Calu3 (cell line): ENCODE measurements at regions not wholly inside any gene's neighbourhood (a gene's known extent, or its start where the extent isn't known, plus 50 kb on each side); places are given as distances from the start of the nearest gene placed in this dataset.

ENCODE experiments used
- BruUV-seq: library from RNA; stranded (reverse); fragments of 400-500 nt; replicated peaks from 2 replicates; lab custom pipeline; 2021; lab: Mats Ljungman, UMichigan
- CTCF ChIA-PET: fragments of 300-600 bp; sonication (Branson Sonifier 250); formaldehyde crosslinking; loops from one replicate; lab custom pipeline; 2022; ENCODE audit warnings: antibody characterized with exemption; lab: Charles Lee
- DNase-seq: peaks from one replicate; pipeline ENCODE4 v3.0.0; 2022
- H3K27ac Mint-ChIP-seq: one replicate; pipeline ENCODE4 v1.8.0; 2022; ENCODE audit warnings: mixed read lengths; ENCODE audit not compliant: unreplicated experiment
- H3K27me3 Mint-ChIP-seq: one replicate; pipeline ENCODE4 v1.8.0; 2022; ENCODE audit warnings: mixed read lengths; ENCODE audit not compliant: unreplicated experiment
- H3K36me3 Mint-ChIP-seq: one replicate; pipeline ENCODE4 v1.8.0; 2022; ENCODE audit warnings: mild to moderate bottlenecking, moderate library complexity, mixed read lengths; ENCODE audit not compliant: insufficient read depth, unreplicated experiment
- H3K4me1 Mint-ChIP-seq: one replicate; pipeline ENCODE4 v1.8.0; 2022; ENCODE audit warnings: mild to moderate bottlenecking, low read depth, mixed read lengths; ENCODE audit not compliant: unreplicated experiment
- H3K4me3 Mint-ChIP-seq: one replicate; pipeline ENCODE4 v1.8.0; 2022; ENCODE audit warnings: mild to moderate bottlenecking, low read depth, moderate library complexity, mixed read lengths; ENCODE audit not compliant: unreplicated experiment
- H3K9me3 Mint-ChIP-seq: one replicate; pipeline ENCODE4 v1.8.0; 2022; ENCODE audit warnings: low read depth, mixed read lengths; ENCODE audit not compliant: unreplicated experiment
- intact Hi-C: fragments of 100-400 bp; cut with micrococcal nuclease; formaldehyde crosslinking; loops from one replicate; pipeline ENCODE4 v1.10.0; 2022; ENCODE audit not compliant: unreplicated experiment
- TF ChIP-seq, protein P1 (sequence below): fragments of 200-600 bp; IDR thresholded peaks from one replicate; pipeline ENCODE4 v1.8.0; 2022; ENCODE audit warnings: antibody characterized with exemption; ENCODE audit not compliant: unreplicated experiment

DNA sequence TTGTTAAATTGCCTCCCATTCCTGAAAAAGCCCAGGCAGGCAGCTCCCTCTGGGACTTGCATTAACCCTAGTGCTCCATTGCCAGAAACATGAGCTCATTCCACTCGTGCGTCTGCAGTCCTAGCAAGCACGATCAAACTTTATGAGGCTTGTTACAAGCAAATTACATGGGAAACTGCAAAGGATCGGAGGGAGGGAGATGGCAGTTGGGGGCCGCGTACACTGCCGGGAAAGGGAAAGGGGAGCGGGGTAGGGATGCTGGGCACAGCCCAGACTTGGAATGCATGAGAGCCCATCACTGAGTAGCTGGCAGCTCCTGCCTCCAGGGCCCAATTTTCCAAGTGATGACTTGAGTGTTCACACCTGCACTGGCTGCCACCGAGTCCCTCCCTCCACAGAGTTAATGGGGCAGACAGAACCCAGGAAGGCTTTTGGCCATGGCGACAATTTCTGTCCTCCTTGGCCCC lies 169.9 kb downstream of the BRINP2 start:
- TF ChIP-seq, protein P1, sequence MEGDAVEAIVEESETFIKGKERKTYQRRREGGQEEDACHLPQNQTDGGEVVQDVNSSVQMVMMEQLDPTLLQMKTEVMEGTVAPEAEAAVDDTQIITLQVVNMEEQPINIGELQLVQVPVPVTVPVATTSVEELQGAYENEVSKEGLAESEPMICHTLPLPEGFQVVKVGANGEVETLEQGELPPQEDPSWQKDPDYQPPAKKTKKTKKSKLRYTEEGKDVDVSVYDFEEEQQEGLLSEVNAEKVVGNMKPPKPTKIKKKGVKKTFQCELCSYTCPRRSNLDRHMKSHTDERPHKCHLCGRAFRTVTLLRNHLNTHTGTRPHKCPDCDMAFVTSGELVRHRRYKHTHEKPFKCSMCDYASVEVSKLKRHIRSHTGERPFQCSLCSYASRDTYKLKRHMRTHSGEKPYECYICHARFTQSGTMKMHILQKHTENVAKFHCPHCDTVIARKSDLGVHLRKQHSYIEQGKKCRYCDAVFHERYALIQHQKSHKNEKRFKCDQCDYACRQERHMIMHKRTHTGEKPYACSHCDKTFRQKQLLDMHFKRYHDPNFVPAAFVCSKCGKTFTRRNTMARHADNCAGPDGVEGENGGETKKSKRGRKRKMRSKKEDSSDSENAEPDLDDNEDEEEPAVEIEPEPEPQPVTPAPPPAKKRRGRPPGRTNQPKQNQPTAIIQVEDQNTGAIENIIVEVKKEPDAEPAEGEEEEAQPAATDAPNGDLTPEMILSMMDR, result no peak
- no peaks in the 10 kb centered on the region for H3K36me3 Mint-ChIP-seq

DNA sequence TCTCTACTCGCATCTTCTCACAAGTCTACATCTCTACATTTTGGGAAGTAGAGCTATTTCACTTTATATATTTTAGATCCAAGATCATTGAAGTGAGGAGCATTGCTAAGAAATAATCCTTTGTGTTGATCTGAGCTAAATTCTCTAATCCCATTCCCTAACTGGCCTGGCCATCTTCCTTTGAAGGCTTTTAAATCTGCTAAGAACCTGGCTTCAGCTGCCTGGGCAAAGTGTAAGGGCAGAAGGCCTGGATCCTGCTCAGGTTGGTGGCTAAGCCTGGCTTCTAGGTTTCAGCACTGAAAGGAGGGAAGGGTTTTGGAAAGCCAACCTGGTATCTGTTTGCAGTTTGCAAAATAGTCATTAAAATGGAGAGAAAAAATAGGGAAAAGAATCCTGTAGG lies 167.6 kb downstream of the BRINP2 start:
- peaks cover 65% of the 10 kb centered on the region for H3K27me3 Mint-ChIP-seq
- no peaks in the 10 kb centered on the region for H3K9me3 Mint-ChIP-seq
- no peaks in the 10 kb centered on the region for H3K4me1 Mint-ChIP-seq
- CTCF ChIA-PET, result no interaction called here
- H3K27ac Mint-ChIP-seq, result no peak overlapping the region
- H3K36me3 Mint-ChIP-seq, result no peaks in the 10 kb centered on the region
- no peak overlapping the region for H3K4me3 Mint-ChIP-seq
- no peak for DNase-seq
- BruUV-seq, result no TSS peak
- intact Hi-C loops, result no loop called here
- TF ChIP-seq, protein P1, result no peak

More for the DNA sequence above, 169.9 kb downstream of the BRINP2 start:
- BruUV-seq, result no TSS peak
- intact Hi-C loops, result no loop called here
- no peak for DNase-seq
- Mint-ChIP-seq H3K4me1 (no peaks in the 10 kb centered on the region), H3K27me3 (peaks cover 64% of the 10 kb centered on the region), H3K9me3 (no peaks in the 10 kb centered on the region), H3K27ac (no peak overlapping the region), H3K4me3 (no peak overlapping the region)
- CTCF ChIA-PET, result interaction anchor here (0.7 kb wide), 1 partner anchor 351 kb away, joined by 3 read pairs; no protein-coding TSS in a partner anchor

DNA sequence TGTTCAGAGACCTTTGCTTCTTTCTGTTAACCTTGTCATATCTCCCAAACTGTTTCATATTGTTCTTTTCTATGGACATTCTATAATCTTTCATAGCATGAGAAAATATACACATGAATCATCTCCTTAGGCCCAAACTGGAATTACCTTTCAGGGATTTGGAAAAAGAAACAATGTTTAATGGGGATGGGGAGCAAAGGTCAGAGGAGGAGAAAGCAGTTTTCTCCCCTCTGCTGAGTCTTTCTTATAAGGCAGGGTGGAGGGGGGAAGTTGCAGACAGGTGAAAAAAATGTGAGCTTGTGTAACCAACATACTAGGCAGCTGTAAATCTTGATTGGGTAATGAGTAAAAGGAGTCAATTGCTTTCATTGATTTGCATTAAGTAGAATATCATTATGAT lies 164.1 kb downstream of the BRINP2 start:
- Mint-ChIP-seq H3K4me1 (no peaks in the 10 kb centered on the region), H3K9me3 (no peaks in the 10 kb centered on the region), H3K27ac (no peak overlapping the region), H3K36me3 (no peaks in the 10 kb centered on the region), H3K27me3 (peaks cover 43% of the 10 kb centered on the region), H3K4me3 (no peak overlapping the region)
- intact Hi-C loops, result no loop called here
- no peak for DNase-seq
- CTCF ChIA-PET, result interaction anchor here (0.6 to 1.0 kb wide), 2 partner anchors 11 to 135 kb away, joined by 3 to 5 read pairs; no protein-coding TSS in a partner anchor
- TF ChIP-seq, protein P1, result peak; percentile 9
- BruUV-seq, result no TSS peak

DNA sequence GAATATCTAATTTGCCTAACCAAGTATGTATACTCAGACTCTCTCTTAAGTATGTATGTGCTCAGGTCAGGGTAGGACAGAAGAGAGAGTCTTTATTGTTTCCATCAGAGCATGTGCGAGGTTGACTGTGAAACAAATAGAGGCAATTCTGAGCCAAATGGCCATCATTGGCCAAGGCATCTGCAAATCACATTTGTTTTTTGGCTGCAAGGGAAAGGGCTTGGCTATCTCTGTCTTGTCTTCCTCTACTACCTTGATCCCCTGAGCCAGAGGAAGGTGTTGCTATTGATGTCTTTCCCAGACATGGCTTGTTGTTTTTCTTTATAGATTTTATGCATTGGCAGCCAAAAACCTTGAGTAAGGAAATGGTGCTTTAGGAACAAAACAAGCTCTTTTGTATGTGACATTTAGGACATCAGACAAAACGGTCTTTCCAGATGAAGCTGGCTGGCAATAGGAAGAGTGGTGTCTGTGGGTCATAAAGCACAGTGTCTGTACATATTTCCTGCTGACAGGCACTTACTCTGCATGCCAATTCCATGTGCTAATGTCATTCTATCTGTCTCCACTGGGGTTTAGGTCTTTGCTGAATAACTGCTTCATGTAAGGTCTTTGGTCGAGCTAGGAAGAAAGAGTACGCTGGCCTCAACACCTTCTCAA lies 163.3 kb downstream of the BRINP2 start:
- CTCF ChIA-PET, result interaction anchor here (0.6 kb wide), 1 partner anchor 134 kb away, joined by 5 read pairs; no protein-coding TSS in a partner anchor
- intact Hi-C loops, result no loop called here
- TF ChIP-seq, protein P1, result no peak
- Mint-ChIP-seq H3K9me3 (no peaks in the 10 kb centered on the region), H3K4me3 (no peak overlapping the region), H3K27ac (no peak overlapping the region), H3K27me3 (peaks cover 37% of the 10 kb centered on the region), H3K4me1 (no peaks in the 10 kb centered on the region), H3K36me3 (no peaks in the 10 kb centered on the region)
- BruUV-seq, result no TSS peak
- DNase-seq, result no peak
